IgD-negative memory B cell (primary cell): ENCODE measurements at regions not wholly inside any gene's neighbourhood (a gene's known extent, or its start where the extent isn't known, plus 50 kb on each side); places are given as distances from the start of the nearest gene placed in this dataset.
"Not testable (repeated sequence)": the region's sequence is repeated elsewhere in the genome, so short reads cannot be mapped to it uniquely, and the experiment has no call there.

Experiments
- H3K27ac Mint-ChIP-seq, 3 donors: one replicate each; pipeline ENCODE4 v1.8.0; 2020 to 2022; ENCODE audit warnings: mild to moderate bottlenecking in 3 of 3, mixed read lengths in 3 of 3, moderate library complexity in 1 of 3
- H3K27me3 Mint-ChIP-seq: one replicate; pipeline ENCODE4 v1.8.0; 2021; ENCODE audit warnings: mixed read lengths
- H3K36me3 Mint-ChIP-seq: one replicate; pipeline ENCODE4 v1.8.0; 2020; ENCODE audit warnings: mild to moderate bottlenecking, mixed read lengths
- H3K4me1 Mint-ChIP-seq, 3 donors: one replicate each; pipeline ENCODE4 v1.8.0; 2020 to 2022; ENCODE audit warnings: mixed read lengths in 3 of 3, mild to moderate bottlenecking in 1 of 3
- H3K4me3 Mint-ChIP-seq, 4 donors: one replicate each; pipeline ENCODE4 v1.8.0; 2020 to 2022; ENCODE audit warnings: mild to moderate bottlenecking in 4 of 4, mixed read lengths in 4 of 4, moderate library complexity in 3 of 4
- H3K9me3 Mint-ChIP-seq, 3 donors: one replicate each; pipeline ENCODE4 v1.8.0; 2020 to 2021; ENCODE audit warnings: mixed read lengths in 3 of 3, mild to moderate bottlenecking in 1 of 3

DNA sequence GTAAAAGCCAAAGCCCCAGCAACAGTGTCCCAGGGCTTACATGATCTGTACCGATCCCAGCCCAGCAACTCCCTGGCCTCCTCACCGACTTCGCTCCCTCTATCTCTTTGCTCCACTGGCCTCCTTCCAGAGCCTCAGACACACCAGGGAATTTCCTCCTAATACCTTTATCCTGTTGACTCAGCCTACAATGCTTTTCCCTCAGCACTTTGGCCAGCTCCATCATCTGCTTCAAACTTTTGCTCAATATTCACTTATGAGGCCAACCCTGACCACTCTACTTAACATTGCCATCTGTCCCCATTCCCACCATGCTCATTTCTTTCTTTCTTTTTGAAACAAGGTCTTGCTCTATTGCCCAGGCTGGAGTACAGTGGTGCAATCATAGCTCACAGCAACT lies 93.3 kb upstream of the COBL start:
- not testable (repeated sequence) for H3K4me3 Mint-ChIP-seq, H3K27me3 Mint-ChIP-seq, H3K4me1 Mint-ChIP-seq, H3K36me3 Mint-ChIP-seq, H3K9me3 Mint-ChIP-seq, H3K27ac Mint-ChIP-seq

DNA sequence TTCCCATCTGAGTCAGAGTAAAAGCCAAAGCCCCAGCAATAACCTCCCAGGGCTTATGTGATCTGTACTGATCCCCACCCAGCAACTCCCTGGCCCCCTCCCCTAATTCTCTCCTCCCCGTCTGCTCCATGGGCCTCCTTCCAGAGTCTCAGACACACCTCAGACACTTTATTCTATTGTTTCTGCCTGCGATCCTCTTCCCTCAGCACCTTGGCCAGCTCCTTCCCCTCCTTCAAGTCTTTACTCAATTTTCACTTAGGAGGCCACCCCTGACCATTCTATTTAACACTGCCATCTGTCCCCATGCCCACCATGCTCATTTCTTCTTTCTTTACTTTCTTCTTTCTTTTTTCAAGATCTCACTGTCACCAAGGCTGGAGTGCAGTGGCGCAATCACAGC lies 81.0 kb upstream of the COBL start:
- H3K4me1 Mint-ChIP-seq, H3K27ac Mint-ChIP-seq, H3K4me3 Mint-ChIP-seq, H3K9me3 Mint-ChIP-seq, H3K27me3 Mint-ChIP-seq, H3K36me3 Mint-ChIP-seq: not testable (repeated sequence)

DNA sequence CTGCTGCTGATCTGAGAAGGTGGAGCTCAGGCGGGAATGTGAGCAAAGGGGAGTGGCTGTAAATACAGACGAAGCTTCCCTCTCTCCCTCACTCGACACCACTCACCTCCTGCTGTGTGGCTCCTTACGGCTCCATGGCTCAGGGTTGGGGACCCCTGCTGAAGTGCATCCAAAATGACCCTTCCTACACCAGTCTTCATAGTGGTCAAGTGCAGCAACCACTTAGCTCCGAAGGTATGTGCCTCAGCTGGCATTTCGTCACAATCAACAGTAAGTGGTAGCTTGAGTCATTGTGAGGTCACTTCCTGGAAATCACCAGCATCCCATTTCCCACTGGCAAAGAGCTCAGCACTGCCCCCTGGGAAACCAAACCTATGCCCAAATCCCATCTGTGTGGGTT lies 76.4 kb upstream of the COBL start:
- not testable (repeated sequence) for H3K4me1 Mint-ChIP-seq, H3K36me3 Mint-ChIP-seq, H3K27me3 Mint-ChIP-seq, H3K4me3 Mint-ChIP-seq, H3K27ac Mint-ChIP-seq, H3K9me3 Mint-ChIP-seq

DNA sequence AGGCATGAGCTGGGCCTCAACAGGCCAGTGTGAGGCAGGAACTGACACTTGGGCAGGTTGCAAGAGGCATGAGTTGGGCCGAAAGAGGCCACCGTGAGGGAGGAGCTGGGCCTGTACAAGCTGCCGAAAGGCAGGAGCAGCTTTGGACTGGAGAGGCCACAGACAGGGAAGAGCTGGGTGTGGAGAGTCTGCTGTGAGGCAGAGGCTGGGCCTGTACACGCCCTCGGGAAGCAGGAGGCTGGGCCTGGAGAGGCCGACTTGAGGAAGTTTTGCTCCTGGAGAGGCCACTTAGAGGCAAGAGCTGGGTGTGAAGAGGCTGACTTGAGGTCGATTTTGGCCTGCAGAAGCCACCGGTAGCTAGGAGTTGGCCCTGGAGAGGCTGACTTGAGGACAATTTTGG lies 73.3 kb upstream of the COBL start:
- not testable (repeated sequence) for H3K27me3 Mint-ChIP-seq, H3K36me3 Mint-ChIP-seq, H3K4me1 Mint-ChIP-seq, H3K4me3 Mint-ChIP-seq, H3K9me3 Mint-ChIP-seq, H3K27ac Mint-ChIP-seq

DNA sequence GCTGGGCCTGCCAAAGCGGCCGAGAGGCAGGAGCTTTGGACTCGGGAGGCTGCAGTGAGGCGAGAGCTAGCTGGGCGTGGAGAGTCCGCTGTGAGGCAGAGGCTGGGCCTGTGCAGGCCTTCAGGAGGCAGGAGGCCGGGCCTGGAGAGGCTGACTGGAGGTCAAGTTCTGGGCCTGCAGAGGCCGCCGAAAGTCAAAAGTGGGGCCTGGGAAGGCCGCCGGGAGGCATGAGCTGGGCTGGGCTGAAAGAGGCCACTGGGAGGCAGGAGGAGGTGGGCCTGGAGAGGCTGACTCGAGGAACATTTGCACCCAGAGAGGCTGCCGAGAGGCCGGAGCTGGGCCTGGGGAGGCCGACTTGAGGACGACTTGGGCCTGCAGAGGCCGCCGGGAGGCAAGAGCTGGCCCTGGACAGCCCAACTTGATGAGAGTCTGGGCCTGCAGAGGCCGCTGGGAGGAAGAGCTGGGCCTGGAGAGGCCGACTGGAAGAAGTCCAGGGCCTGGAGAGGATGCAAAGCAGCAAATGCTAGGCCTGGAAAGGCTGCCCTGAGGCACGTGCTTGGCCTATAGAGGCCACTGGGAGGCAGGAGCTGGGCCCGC lies 72.7 kb upstream of the COBL start:
- not testable (repeated sequence) for H3K9me3 Mint-ChIP-seq, H3K4me3 Mint-ChIP-seq, H3K27me3 Mint-ChIP-seq, H3K27ac Mint-ChIP-seq, H3K36me3 Mint-ChIP-seq, H3K4me1 Mint-ChIP-seq

DNA sequence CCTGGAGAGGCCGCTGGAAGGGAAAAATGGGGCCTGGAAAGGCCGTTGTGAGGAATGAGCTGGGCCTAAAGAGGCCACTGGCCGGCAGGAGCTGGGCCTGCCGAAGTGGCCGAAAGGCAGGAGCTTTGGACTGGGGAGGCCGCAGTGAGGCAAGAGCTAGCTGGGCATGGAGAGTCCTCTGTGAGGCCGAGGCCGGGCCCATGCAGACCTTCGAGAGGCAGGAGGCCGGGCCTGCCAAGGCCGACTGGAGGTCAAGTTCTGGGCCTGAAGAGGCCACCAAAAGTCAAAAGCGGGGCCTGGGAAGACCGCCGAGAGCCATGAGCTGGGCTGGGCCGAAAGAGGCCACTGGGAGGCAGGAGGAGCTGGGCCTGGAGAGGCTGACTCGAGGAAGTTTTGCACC lies 71.6 kb upstream of the COBL start:
- H3K27me3 Mint-ChIP-seq, H3K27ac Mint-ChIP-seq, H3K4me1 Mint-ChIP-seq, H3K36me3 Mint-ChIP-seq, H3K4me3 Mint-ChIP-seq, H3K9me3 Mint-ChIP-seq: not testable (repeated sequence)

DNA sequence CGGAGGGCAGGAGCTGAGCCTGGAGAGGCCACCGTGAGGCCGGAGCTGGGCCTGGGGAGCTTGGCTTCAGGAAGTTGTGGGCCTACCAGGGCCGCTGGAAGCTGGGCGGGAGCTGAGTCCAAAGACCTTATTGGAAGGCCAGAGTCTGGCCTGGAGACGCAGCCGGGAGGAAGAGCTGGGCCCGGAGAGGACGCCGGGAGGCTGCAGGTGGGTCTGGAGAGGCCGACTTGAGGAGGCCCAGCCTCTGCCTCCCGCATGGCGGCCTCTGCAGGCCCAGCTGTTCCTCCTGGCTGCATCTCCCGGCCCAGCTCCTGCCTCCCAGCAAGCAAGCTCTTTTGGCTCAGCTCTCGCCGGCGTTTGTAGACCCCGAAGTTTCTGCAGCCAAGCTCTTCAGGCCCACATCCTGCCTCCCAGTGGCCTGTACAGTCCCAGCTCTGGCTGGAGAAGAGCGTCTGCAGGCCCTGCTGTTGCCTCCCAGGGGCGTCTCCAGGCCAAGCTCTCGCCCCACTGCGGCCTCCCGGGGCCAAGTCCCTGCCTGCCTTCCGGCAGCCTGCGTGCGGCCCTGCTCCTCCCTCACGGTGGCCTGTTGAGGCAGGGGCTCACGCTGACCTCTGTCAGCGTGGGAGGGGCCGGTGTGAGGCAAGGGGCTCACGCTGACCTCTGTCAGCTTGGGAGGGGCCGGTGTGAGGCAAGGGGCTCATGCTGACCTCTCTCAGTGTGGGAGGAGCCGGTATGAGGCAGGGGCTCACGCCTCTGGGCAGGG lies 70.4 kb upstream of the COBL start:
- not testable (repeated sequence) for H3K36me3 Mint-ChIP-seq, H3K27me3 Mint-ChIP-seq, H3K4me1 Mint-ChIP-seq, H3K9me3 Mint-ChIP-seq, H3K4me3 Mint-ChIP-seq, H3K27ac Mint-ChIP-seq

DNA sequence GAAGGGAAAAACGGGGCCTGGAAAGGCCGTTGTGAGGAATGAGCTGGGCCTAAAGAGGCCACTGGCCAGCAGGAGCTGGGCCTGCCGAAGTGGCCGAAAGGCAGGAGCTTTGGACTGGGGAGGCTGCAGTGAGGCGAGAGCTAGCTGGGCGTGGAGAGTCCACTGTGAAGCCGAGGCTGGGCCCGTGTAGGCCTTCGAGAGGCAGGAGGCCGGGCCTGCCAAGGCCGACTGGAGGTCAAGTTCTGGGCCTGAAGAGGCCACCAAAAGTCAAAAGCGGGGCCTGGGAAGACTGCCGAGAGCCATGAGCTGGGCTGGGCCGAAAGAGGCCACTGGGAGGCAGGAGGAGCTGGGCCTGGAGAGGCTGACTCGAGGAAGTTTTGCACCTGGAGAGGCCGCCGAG lies 69.6 kb upstream of the COBL start:
- H3K9me3 Mint-ChIP-seq, H3K27ac Mint-ChIP-seq, H3K4me3 Mint-ChIP-seq, H3K27me3 Mint-ChIP-seq, H3K36me3 Mint-ChIP-seq, H3K4me1 Mint-ChIP-seq: not testable (repeated sequence)

DNA sequence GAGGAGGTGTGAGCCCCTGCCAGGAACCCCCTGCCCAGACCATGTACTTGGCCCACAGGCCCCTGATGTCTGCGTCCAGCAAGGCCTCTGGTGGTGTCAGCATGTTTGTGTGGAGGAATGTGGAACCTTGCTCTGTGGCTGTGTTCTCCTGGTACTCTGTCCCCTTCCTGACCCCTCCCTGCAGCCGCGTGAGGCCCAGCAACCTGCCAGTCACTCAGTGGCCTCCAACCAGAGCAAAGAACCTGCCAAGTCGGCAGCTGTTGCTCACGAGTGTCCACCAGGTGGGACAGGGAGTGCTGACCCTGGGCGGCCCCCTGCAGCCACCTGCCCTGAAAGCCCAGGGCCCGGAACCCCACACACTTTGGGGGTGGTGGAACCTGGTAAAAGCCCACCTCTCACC lies 65.6 kb upstream of the COBL start:
- not testable (repeated sequence) for H3K9me3 Mint-ChIP-seq, H3K36me3 Mint-ChIP-seq, H3K27ac Mint-ChIP-seq, H3K27me3 Mint-ChIP-seq, H3K4me1 Mint-ChIP-seq, H3K4me3 Mint-ChIP-seq

DNA sequence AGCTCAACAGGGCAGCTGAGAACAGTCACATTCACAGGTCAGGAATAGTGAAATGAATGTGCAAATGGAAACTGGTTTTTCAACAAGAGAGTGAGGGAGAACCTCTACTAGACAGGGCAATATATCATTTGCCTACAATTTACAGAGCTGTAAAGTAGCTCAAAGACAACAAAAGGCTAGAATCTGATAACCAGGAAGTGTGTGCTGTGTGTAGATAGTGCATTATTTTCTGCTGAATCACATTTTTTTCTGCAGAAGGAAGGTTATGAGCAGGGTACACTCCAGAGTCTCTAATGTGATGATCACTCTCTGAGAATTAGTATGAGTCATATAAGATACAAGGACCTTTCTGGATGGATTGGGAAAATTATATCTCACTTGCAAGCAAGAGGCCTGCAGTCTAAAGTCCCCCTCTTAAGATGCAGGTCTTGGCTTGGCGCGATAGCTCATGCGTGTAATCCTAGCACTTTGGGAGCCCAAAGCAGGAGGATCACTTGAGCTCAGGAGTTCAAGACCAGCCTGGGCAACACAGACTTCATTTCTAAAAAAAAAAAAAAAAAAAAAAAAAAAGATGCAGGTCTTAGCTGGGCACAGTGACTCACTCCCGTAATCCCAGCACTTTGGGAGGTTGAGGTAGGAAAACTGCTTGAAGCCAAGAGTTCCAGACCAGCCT lies 59.9 kb upstream of the COBL start:
- peaks cover 0 to 3% (median 0%) of the 10 kb centered on the region in 3 donors for H3K9me3 Mint-ChIP-seq
- H3K4me1 Mint-ChIP-seq: no peaks in the 10 kb centered on the region
- no peaks in the 10 kb centered on the region for H3K36me3 Mint-ChIP-seq
- peak overlapping the region in 1 of 4 donors; percentile 28 for H3K4me3 Mint-ChIP-seq
- H3K27me3 Mint-ChIP-seq: no peaks in the 10 kb centered on the region
- no peak overlapping the region for H3K27ac Mint-ChIP-seq

DNA sequence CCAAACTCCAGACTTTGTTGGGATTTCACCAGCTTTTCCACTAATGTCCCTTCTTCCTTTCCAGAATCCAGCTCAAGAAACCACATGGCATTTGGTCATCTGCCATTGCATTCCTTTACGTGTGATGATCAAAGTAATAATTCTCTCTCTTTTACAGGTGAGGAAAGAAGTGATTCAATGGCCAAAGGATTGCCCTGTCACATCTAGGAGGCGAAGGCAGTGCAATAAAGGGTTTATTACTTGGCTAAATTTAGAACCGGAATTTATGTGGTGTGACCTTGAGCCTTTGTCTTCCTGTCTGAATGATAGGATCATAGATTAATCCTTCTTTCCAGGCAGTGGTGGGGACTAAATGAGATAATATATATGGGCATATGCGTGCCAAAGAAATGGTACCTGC lies 58.3 kb upstream of the COBL start:
- H3K4me1 Mint-ChIP-seq: no peaks in the 10 kb centered on the region
- no peak overlapping the region for H3K4me3 Mint-ChIP-seq
- H3K27me3 Mint-ChIP-seq: no peaks in the 10 kb centered on the region
- H3K9me3 Mint-ChIP-seq: peaks cover 0 to 3% (median 0%) of the 10 kb centered on the region in 3 donors
- H3K36me3 Mint-ChIP-seq: no peaks in the 10 kb centered on the region
- no peak overlapping the region for H3K27ac Mint-ChIP-seq

DNA sequence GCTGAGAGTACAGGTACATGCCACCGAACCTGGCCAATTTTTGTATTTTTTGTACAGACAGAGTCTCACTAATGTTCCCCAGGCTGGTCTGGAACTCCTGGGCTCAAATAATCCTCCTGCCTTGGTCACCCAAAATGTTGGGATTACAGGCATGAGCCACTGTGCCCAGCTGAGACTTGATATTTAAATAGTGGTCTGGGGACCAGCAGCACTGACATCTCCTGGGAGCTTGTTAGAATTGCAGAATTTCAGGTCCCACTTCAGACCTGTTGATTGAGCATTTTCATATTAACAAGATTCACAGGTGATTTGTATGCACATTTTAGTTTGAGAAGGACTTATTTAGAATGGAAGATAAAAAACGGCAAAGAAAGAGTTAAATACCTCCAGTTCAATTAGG lies 57.0 kb upstream of the COBL start:
- H3K36me3 Mint-ChIP-seq, H3K4me1 Mint-ChIP-seq, H3K27ac Mint-ChIP-seq, H3K4me3 Mint-ChIP-seq, H3K27me3 Mint-ChIP-seq, H3K9me3 Mint-ChIP-seq: not testable (repeated sequence)

DNA sequence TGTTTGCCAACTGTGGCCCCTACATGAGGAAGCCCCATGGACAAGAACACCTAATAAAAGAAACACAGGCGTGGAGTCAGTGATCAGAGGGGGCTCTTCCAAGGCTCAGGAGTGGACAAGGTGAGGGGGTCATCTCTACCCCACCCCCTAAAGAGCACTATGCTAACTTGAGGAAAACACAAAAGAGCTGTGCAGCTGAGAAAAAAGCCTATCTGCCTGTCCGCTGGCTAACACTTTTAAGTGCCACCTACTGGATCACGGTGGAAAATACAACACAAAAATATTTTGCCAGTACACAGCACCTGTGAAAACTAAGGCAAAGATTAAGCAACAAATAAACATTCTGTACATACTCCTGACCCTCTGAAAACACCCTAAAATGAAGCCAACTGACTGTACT lies 53.1 kb upstream of the COBL start:
- Mint-ChIP-seq H3K4me3 (no peak overlapping the region), H3K27me3 (peaks cover 7% of the 10 kb centered on the region), H3K36me3 (no peaks in the 10 kb centered on the region), H3K27ac (no peak overlapping the region), H3K4me1 (no peaks in the 10 kb centered on the region), H3K9me3 (no peaks in the 10 kb centered on the region)

DNA sequence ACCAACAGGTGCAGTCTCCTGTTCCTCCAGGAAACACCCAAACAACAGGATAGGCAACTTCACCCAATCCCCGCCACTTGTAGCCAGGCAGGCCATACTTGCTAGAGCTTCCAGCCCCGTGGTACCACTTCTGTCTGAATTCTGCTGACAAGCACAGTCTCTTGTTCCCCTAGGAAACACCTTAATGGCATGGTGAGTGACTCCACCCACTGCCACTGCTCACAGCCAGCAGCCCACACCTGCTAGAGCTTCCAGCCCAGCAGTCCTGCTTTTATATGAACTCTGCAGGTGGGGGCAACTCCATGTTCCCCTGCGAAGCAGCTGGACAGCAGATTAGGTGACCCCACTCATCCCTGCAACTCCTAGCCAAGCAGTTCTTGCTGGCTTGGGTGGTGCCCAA lies 52.6 kb upstream of the COBL start:
- H3K9me3 Mint-ChIP-seq, H3K36me3 Mint-ChIP-seq, H3K27ac Mint-ChIP-seq, H3K4me3 Mint-ChIP-seq, H3K27me3 Mint-ChIP-seq, H3K4me1 Mint-ChIP-seq: not testable (repeated sequence)

DNA sequence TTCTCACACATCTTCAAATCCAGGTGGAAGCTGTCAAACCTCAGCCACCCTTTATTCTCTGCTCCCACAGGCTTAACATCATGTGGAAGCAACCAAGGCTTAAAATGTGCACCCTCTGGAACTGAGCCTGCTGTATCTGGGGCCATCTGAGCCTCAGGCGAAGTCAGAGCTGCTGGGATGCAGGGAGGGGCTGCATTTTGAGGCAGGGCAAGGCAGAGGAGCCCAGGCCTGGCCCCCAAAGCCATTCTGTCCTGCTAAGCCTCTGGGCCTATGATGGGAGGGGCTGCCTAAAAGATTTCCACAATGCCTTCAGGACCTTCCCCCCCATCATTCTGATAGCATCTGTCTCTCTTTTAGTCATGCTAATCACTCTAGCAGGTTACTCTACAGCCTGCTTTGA lies 51.7 kb upstream of the COBL start:
- H3K4me1 Mint-ChIP-seq: no peaks in the 10 kb centered on the region
- no peaks in the 10 kb centered on the region for H3K36me3 Mint-ChIP-seq
- no peaks in the 10 kb centered on the region for H3K9me3 Mint-ChIP-seq
- peaks cover 8% of the 10 kb centered on the region for H3K27me3 Mint-ChIP-seq
- no peak overlapping the region for H3K4me3 Mint-ChIP-seq
- H3K27ac Mint-ChIP-seq: no peak overlapping the region

DNA sequence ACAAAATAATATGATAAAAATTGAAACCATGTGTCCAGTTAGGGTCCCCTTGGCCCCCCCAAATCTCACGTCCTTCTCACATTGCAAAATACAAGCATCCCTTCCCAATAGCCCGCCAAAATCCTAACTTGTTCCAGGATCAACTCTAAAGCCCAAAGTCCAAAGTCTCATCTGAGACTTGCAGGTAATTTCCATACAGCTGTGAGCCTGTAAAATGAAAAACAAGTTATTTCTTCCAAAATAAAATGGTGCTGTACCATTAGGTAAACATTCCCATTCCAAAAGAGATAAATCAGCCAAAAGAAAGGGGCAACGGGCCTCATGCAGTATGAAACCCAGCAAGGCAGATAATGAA lies 51.0 kb upstream of the COBL start:
- Mint-ChIP-seq H3K4me3 (no peak overlapping the region), H3K4me1 (no peaks in the 10 kb centered on the region), H3K9me3 (peaks cover under 1 to 3% (median 2%) of the 10 kb centered on the region in 3 donors), H3K36me3 (no peaks in the 10 kb centered on the region), H3K27me3 (peaks cover 8% of the 10 kb centered on the region), H3K27ac (no peak overlapping the region)
